BJ (cell line): ENCODE measurements at regions not wholly inside any gene's neighbourhood (a gene's known extent, or its start where the extent isn't known, plus 50 kb on each side); places are given as distances from the start of the nearest gene placed in this dataset.

Experiments
- CTCF ChIA-PET: fragments of 350-600 bp; formaldehyde crosslinking; extraction: SDS; loops from one replicate; lab custom pipeline; 2021; ENCODE audit warnings: antibody characterized with exemption, inconsistent platforms; lab: Yijun Ruan, JAX
- POLR2A ChIA-PET: fragments of 300-600 bp; sonication (Branson Sonifier 250); formaldehyde crosslinking; extraction: SDS; loops from one replicate; lab custom pipeline; 2021; ENCODE audit warnings: antibody characterized with exemption; lab: Charles Lee
- DNase-seq: peaks from one replicate; pipeline ENCODE4 v3.0.0-alpha.2; 2011; ENCODE audit warnings: low read depth
- H3K27me3 ChIP-seq: 2 replicates; pipeline ENCODE4 v1.6.0; 2011; ENCODE audit warnings: low read length; ENCODE audit not compliant: control insufficient read depth, insufficient read depth
- H3K36me3 ChIP-seq: 2 replicates; pipeline ENCODE4 v1.5.1; 2011; ENCODE audit warnings: low read length; ENCODE audit not compliant: control insufficient read depth, insufficient read depth
- H3K4me3 ChIP-seq: 2 replicates; pipeline ENCODE4 v1.5.1; 2011; ENCODE audit warnings: low read depth, mild to moderate bottlenecking, control low read depth, low read length
- TF ChIP-seq, protein P1 (sequence below): IDR thresholded peaks from 2 replicates; pipeline ENCODE4 v1.5.1; 2011; ENCODE audit warnings: low read depth, mild to moderate bottlenecking, control low read depth, inconsistent platforms, low read length, moderate library complexity; ENCODE audit not compliant: insufficient read depth

DNA sequence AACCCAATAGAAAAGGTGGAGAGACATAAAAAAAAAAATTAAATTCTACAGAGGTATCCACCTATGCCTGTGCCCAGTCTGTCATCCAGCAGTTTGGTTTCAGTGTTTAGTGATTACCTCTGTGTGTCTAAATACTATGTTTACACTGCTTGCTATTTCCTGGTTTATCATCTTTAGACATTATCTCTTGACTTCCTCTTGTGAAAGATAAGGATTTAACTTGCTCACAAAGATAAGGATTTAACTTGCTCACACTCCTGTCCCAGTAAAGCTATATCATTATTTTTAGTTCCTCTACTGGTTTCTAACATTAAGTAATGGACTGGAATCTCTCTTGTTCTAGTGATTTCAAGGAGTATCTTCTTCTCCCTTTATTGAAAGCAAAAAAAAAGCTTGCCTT lies 53.9 kb upstream of the ZFR start:
- ChIA-PET CTCF (interaction anchor here (1.8 to 2.4 kb wide), 2 partner anchors 9 to 92 kb away, joined by 13 to 18 read pairs; no protein-coding TSS in a partner anchor), POLR2A (no interaction called here)
- no peak for DNase-seq
- no peaks in the 10 kb centered on the region for H3K27me3 ChIP-seq
- TF ChIP-seq, protein P1, sequence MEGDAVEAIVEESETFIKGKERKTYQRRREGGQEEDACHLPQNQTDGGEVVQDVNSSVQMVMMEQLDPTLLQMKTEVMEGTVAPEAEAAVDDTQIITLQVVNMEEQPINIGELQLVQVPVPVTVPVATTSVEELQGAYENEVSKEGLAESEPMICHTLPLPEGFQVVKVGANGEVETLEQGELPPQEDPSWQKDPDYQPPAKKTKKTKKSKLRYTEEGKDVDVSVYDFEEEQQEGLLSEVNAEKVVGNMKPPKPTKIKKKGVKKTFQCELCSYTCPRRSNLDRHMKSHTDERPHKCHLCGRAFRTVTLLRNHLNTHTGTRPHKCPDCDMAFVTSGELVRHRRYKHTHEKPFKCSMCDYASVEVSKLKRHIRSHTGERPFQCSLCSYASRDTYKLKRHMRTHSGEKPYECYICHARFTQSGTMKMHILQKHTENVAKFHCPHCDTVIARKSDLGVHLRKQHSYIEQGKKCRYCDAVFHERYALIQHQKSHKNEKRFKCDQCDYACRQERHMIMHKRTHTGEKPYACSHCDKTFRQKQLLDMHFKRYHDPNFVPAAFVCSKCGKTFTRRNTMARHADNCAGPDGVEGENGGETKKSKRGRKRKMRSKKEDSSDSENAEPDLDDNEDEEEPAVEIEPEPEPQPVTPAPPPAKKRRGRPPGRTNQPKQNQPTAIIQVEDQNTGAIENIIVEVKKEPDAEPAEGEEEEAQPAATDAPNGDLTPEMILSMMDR, result no peak
- no peaks in the 10 kb centered on the region for H3K36me3 ChIP-seq
- H3K4me3 ChIP-seq, result no peak overlapping the region

DNA sequence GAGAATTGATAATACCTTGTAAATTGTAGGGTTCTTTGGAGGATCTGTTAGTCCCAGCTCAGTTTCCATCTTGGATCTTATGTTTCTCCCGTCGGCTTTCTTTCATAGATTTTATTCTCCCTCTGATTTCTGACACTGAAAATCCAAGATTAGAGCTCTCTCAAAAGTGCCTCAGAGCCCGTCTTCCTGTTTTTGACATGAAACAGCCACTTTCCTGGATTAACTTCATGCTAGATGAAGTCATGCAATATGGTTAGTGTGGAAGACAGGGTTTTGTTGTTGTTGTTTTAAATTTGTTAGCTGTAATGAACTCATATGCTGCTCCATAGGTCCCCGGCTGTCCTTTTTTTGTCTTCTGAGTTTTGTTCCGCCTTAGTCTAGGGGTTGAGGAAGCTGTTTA lies 51.6 kb upstream of the ZFR start:
- TF ChIP-seq, protein P1, result no peak
- DNase-seq, result no peak
- H3K36me3 ChIP-seq, result no peaks in the 10 kb centered on the region
- CTCF ChIA-PET, result interaction anchor here (1.1 to 3.3 kb wide), 3 partner anchors 8 to 94 kb away, joined by 4 to 15 read pairs (median 4); no protein-coding TSS in a partner anchor
- no peak overlapping the region for H3K4me3 ChIP-seq
- no peaks in the 10 kb centered on the region for H3K27me3 ChIP-seq
- POLR2A ChIA-PET, result no interaction called here

DNA sequence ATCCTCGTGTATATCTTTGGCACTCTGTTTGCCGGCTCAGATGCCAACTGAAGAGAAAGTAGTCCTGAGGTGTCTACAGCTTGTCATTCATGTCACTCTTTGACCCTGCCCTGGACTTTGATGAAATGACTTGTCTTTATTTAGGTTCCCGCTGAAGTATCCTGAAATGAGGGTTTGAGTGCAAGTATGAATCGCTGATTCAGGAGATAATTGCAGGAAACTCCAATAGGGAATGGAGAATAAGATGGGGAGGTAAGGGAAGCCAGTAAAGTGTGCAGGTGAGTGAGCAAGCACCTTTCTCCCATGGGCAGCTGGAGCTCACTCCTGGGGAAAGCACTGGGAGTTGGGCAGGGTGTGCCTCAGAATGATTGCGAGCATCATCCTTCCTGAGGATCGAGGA lies 50.3 kb upstream of the ZFR start:
- DNase-seq, result no peak
- ChIA-PET CTCF (interaction anchor here (3.3 kb wide), 1 partner anchor 95 kb away, joined by 15 read pairs; no protein-coding TSS in a partner anchor), POLR2A (no interaction called here)
- H3K4me3 ChIP-seq, result no peak overlapping the region
- H3K27me3 ChIP-seq, result no peaks in the 10 kb centered on the region
- H3K36me3 ChIP-seq, result no peaks in the 10 kb centered on the region
- TF ChIP-seq, protein P1, result no peak
